Neural crest cell (in vitro differentiated cells): ENCODE measurements at regions not wholly inside any gene's neighbourhood (a gene's known extent, or its start where the extent isn't known, plus 50 kb on each side); places are given as distances from the start of the nearest gene placed in this dataset.

Experiments used
- DNase-seq: peaks from one replicate; pipeline ENCODE4 v3.0.0; 2021; ENCODE audit warnings: low read depth, mixed read lengths, low spot score
- H3K27ac Mint-ChIP-seq: one replicate; pipeline ENCODE4 v1.8.0; 2021; ENCODE audit warnings: mild to moderate bottlenecking, mixed read lengths; ENCODE audit not compliant: unreplicated experiment
- H3K27me3 Mint-ChIP-seq: 2 replicates; pipeline ENCODE4 v1.8.0; 2021; ENCODE audit warnings: low read depth, mild to moderate bottlenecking, mixed read lengths
- H3K36me3 Mint-ChIP-seq: 2 replicates; pipeline ENCODE4 v1.8.0; 2021; ENCODE audit warnings: low read depth, mild to moderate bottlenecking, mixed read lengths
- H3K4me1 Mint-ChIP-seq: 2 replicates; pipeline ENCODE4 v1.8.0; 2021; ENCODE audit warnings: mixed read lengths
- H3K4me3 Mint-ChIP-seq: one replicate; pipeline ENCODE4 v1.8.0; 2021; ENCODE audit warnings: mild to moderate bottlenecking, mixed read lengths
- H3K9me3 Mint-ChIP-seq: 2 replicates; pipeline ENCODE4 v1.8.0; 2021; ENCODE audit warnings: mixed read lengths
- CTCF ChIP-seq: fragments of 200-600 bp; sonication (generic); conservative IDR thresholded peaks from 2 replicates; pipeline ENCODE4 v1.5.0; 2021; ENCODE audit warnings: antibody characterized with exemption, mild to moderate bottlenecking

GRCh38 chr2:56540916-56541315 is 357.1 kb downstream of the CCDC85A start:
- H3K4me1 Mint-ChIP-seq: no peaks in the 10 kb centered on the region
- no peak for TF ChIP-seq CTCF
- H3K27ac Mint-ChIP-seq: no peak overlapping the region
- peaks cover 10% of the 10 kb centered on the region for H3K27me3 Mint-ChIP-seq
- no peak for DNase-seq
- H3K4me3 Mint-ChIP-seq: no peak overlapping the region
- H3K9me3 Mint-ChIP-seq: peaks cover 5% of the 10 kb centered on the region
- H3K36me3 Mint-ChIP-seq: no peaks in the 10 kb centered on the region

GRCh38 chr2:56542213-56542612 is 358.4 kb downstream of the CCDC85A start:
- Mint-ChIP-seq H3K27me3 (peaks cover 11% of the 10 kb centered on the region), H3K27ac (no peak overlapping the region), H3K9me3 (peaks cover 5% of the 10 kb centered on the region), H3K4me3 (no peak overlapping the region), H3K4me1 (no peaks in the 10 kb centered on the region), H3K36me3 (no peaks in the 10 kb centered on the region)
- DNase-seq: no peak
- TF ChIP-seq CTCF: no peak

- H3K9me3 Mint-ChIP-seq: no peaks in the 10 kb centered on the region
- no peak for TF ChIP-seq CTCF
- no peaks in the 10 kb centered on the region for H3K36me3 Mint-ChIP-seq
- no peak overlapping the region for H3K4me3 Mint-ChIP-seq
- H3K4me1 Mint-ChIP-seq: no peaks in the 10 kb centered on the region
- H3K27ac Mint-ChIP-seq: no peak overlapping the region
- peaks cover 7% of the 10 kb centered on the region for H3K27me3 Mint-ChIP-seq
- no peak for DNase-seq
Measured at GRCh38 chr2:56565143-56565542, 381.4 kb downstream of the CCDC85A start.

- no peaks in the 10 kb centered on the region for H3K4me1 Mint-ChIP-seq
- H3K9me3 Mint-ChIP-seq: no peaks in the 10 kb centered on the region
- no peak overlapping the region for H3K4me3 Mint-ChIP-seq
- H3K27me3 Mint-ChIP-seq: peaks cover 2% of the 10 kb centered on the region
- no peaks in the 10 kb centered on the region for H3K36me3 Mint-ChIP-seq
- no peak for TF ChIP-seq CTCF
- no peak for DNase-seq
- no peak overlapping the region for H3K27ac Mint-ChIP-seq
Measured at GRCh38 chr2:56571074-56571473, 387.3 kb downstream of the CCDC85A start.

GRCh38 chr2:56576001-56576400 is 392.2 kb downstream of the CCDC85A start:
- H3K36me3 Mint-ChIP-seq: no peaks in the 10 kb centered on the region
- H3K4me1 Mint-ChIP-seq: no peaks in the 10 kb centered on the region
- H3K4me3 Mint-ChIP-seq: no peak overlapping the region
- no peak for DNase-seq
- no peaks in the 10 kb centered on the region for H3K27me3 Mint-ChIP-seq
- peaks cover 4% of the 10 kb centered on the region for H3K9me3 Mint-ChIP-seq
- no peak overlapping the region for H3K27ac Mint-ChIP-seq
- TF ChIP-seq CTCF: no peak

GRCh38 chr2:56580242-56580641 is 396.5 kb downstream of the CCDC85A start:
- H3K27me3 Mint-ChIP-seq: no peaks in the 10 kb centered on the region
- H3K9me3 Mint-ChIP-seq: peaks cover 4% of the 10 kb centered on the region
- no peak overlapping the region for H3K27ac Mint-ChIP-seq
- no peak for TF ChIP-seq CTCF
- H3K4me3 Mint-ChIP-seq: no peak overlapping the region
- H3K4me1 Mint-ChIP-seq: peaks cover 3% of the 10 kb centered on the region
- H3K36me3 Mint-ChIP-seq: no peaks in the 10 kb centered on the region
- no peak for DNase-seq
